ENCODE measurements at regions not wholly inside any gene's neighbourhood (a gene's known extent, or its start where the extent isn't known, plus 50 kb on each side); places are given as distances from the start of the nearest gene placed in this dataset.

- TF ChIP-seq POLR2A (IDR thresholded peaks at IDR 0.05; ENCODE audit: low read length) (no peak), GATA1 (IDR thresholded peaks at IDR 0.05; ENCODE audit: low read depth, low read length) (no peak)
Measured at GRCh38 chr7:29754874-29755490, 51.3 kb upstream of the WIPF3 start.

All from erythroblast (primary cell).